Common myeloid progenitor, CD34-positive (primary cell): ENCODE measurements at regions not wholly inside any gene's neighbourhood (a gene's known extent, or its start where the extent isn't known, plus 50 kb on each side); places are given as distances from the start of the nearest gene placed in this dataset.
A peak's percentile ranks its signal among the peaks of the same experiment; 100 is the strongest.

Experiments used
- CTCF ChIA-PET: fragments of 350-600 bp; sonication (Branson Sonifier 250); formaldehyde crosslinking; loops from one replicate; lab custom pipeline; 2021; ENCODE audit warnings: antibody characterized with exemption; lab: Charles Lee
- POLR2A ChIA-PET: fragments of 350-600 bp; sonication (Branson Sonifier 250); formaldehyde crosslinking; loops from one replicate; lab custom pipeline; 2021; ENCODE audit warnings: antibody characterized with exemption; lab: Charles Lee
- DNase-seq, 3 donors: peaks; one replicate each; pipeline versions ENCODE4 v3.0.0 to v3.0.0-alpha.2; 2013
- H3K27ac ChIP-seq, 2 experiments: 1 replicate in 1 of 2; 2 replicates in 1 of 2; pipeline ENCODE4 v1.7.0; 2013; ENCODE audit warnings: inconsistent platforms in 2 of 2, low read length in 2 of 2, mild to moderate bottlenecking in 2 of 2, low read depth in 1 of 2, moderate library complexity in 1 of 2; ENCODE audit not compliant: severe bottlenecking in 2 of 2, insufficient read depth in 1 of 2, poor library complexity in 1 of 2
- H3K27me3 ChIP-seq, 5 experiments: replicated peaks in 2 of 5; 1 replicate in 3 of 5; 2 replicates in 2 of 5; pipeline versions ENCODE4 v1.6.1 to v1.7.0; 2013; ENCODE audit warnings: low read length in 4 of 5, mild to moderate bottlenecking in 2 of 5, moderate library complexity in 2 of 5, inconsistent platforms in 1 of 5; ENCODE audit not compliant: insufficient read depth in 5 of 5, control insufficient read depth in 4 of 5
- H3K36me3 ChIP-seq, 4 experiments: 1 replicate in 2 of 4; 2 replicates in 2 of 4; pipeline versions ENCODE4 v1.6.1 to v1.7.0; 2013; ENCODE audit warnings: low read length in 3 of 4, control low read depth in 1 of 4, mild to moderate bottlenecking in 1 of 4; ENCODE audit not compliant: control insufficient read depth in 4 of 4, insufficient read depth in 4 of 4
- H3K4me1 ChIP-seq, 4 experiments: 1 replicate in 3 of 4; 2 replicates in 1 of 4; pipeline versions ENCODE4 v1.6.1 to v1.7.1; 2013; ENCODE audit warnings: low read length in 3 of 4, mild to moderate bottlenecking in 3 of 4, control low read depth in 1 of 4, inconsistent platforms in 1 of 4, moderate library complexity in 1 of 4; ENCODE audit not compliant: control insufficient read depth in 4 of 4, insufficient read depth in 4 of 4; ENCODE audit errors: control extremely low read depth in 1 of 4
- H3K4me3 ChIP-seq, 7 experiments: 1 replicate in 4 of 7; 2 replicates in 3 of 7; pipeline versions ENCODE4 v1.5.1 to v1.7.0; 2013; ENCODE audit warnings: mild to moderate bottlenecking in 7 of 7, low read length in 6 of 7, moderate library complexity in 6 of 7, inconsistent platforms in 2 of 7, low read depth in 2 of 7, control low read depth in 1 of 7; ENCODE audit not compliant: insufficient read depth in 4 of 7, control insufficient read depth in 1 of 7; ENCODE audit errors: extremely low read depth in 1 of 7
- H3K9me3 ChIP-seq, 5 experiments: 1 replicate in 4 of 5; 2 replicates in 1 of 5; pipeline versions ENCODE4 v1.6.1 to v1.7.1; 2013; ENCODE audit warnings: low read length in 4 of 5, mild to moderate bottlenecking in 2 of 5, inconsistent platforms in 1 of 5, low read depth in 1 of 5, moderate library complexity in 1 of 5; ENCODE audit not compliant: control insufficient read depth in 4 of 5, insufficient read depth in 2 of 5; ENCODE audit errors: control extremely low read depth in 1 of 5
- WGBS: methylation state at CpG from one replicate; pipeline ENCODE4 v1.1.5; 2013; ENCODE audit not compliant: insufficient coverage; 5-methylcytosine and 5-hydroxymethylcytosine counted together

DNA sequence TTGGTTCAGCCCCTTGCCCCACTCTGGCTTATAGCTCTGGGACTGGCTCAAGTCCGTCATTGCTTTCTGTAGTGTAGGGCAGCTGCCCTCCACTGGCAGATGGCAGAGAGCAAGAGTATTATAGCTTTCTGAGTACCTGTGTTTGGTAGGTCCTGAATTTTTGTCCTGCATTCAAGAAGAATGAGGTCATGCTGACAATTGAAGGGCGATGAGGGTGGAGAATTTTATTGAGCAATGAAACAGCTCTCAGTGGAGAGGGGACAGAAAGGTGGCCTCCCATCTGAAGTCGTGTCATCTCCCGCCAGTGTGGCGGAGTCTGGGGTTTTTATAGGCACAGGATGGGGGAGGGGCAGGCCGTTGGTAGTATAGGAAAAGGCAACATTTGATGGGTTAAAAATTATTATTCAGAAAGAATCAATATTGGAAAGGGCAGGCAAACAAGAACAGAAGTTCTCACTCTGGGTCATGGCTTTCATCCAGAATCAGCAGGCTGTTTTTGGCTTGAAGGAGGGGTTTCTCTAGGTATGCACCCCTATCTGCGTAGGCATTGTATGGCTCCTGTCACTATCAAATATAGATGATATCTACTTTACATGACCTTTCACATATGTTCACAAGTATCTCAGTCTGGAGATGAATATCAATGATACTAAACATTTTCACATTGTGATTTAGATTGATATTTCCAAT is 1239.7 kb upstream of the ALCAM start:
- H3K4me3 ChIP-seq: no peak overlapping the region
- H3K4me1 ChIP-seq: no peaks in the 10 kb centered on the region
- H3K27ac ChIP-seq: no peak overlapping the region
- H3K36me3 ChIP-seq: no peaks in the 10 kb centered on the region
- no peak for DNase-seq
- H3K27me3 ChIP-seq: no peaks in the 10 kb centered on the region
- WGBS: 98% methylated on average over 4 of the region's 7 CpGs
- no peaks in the 10 kb centered on the region for H3K9me3 ChIP-seq
- POLR2A ChIA-PET: no interaction called here
- CTCF ChIA-PET: no interaction called here

- WGBS: no CpG with 5 or more reads among the region's 3 CpGs
- CTCF ChIA-PET: interaction anchor here (1.5 kb wide), 1 partner anchor 25 kb away, joined by 5 read pairs; no protein-coding TSS in a partner anchor
- H3K4me3 ChIP-seq: no peak overlapping the region
- H3K36me3 ChIP-seq: no peaks in the 10 kb centered on the region
- H3K9me3 ChIP-seq: no peaks in the 10 kb centered on the region
- no peaks in the 10 kb centered on the region for H3K27me3 ChIP-seq
- no peak for DNase-seq
- no peaks in the 10 kb centered on the region for H3K4me1 ChIP-seq
- POLR2A ChIA-PET: no interaction called here
- no peak overlapping the region for H3K27ac ChIP-seq
These were observed 1238.9 kb upstream of the ALCAM start for GRCh38 chr3:104127830-104128229.

DNA sequence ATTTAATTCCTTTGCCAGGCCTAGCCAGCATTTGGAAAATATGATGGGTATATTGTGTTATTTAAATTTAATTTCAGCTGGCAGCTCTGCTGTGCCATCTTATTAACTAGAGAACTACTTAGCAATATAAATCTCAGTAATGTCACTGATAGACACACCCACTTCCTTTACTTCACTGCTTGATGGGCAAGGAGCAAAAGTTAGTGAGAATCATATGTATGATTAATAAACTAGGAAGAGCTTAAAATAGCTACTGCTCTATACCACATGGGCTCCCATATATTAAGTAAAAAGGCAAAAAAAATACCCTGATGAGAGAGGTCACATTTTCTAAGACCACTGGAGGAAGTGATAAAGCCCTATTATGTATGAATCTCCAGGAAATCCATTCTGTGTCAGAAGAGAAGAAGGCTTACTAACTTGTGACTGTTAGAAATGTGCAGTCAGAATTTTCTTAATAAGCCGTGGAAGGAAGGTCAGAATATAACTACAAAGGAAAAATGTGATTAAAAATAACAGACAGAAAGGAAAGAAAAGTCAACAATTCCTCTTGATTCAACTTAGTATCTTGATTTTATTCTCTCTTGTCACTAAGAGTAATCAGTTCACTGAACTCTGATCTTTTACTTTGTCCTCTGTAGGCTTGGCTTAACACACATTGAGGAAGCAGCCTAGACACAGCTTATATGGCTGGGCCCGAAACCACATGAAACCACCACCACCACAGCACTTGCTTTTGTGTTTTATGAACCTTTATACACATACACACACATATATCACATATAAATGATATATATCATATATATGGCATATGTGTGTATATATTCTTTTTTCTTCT is 1233.9 kb upstream of the ALCAM start:
- no peaks in the 10 kb centered on the region for H3K36me3 ChIP-seq
- no peak for DNase-seq
- CTCF ChIA-PET: no interaction called here
- POLR2A ChIA-PET: no interaction called here
- H3K4me1 ChIP-seq: no peaks in the 10 kb centered on the region
- H3K9me3 ChIP-seq: no peaks in the 10 kb centered on the region
- WGBS: no CpG with 5 or more reads among the region's 2 CpGs
- H3K27me3 ChIP-seq: no peaks in the 10 kb centered on the region
- H3K27ac ChIP-seq: no peak overlapping the region
- H3K4me3 ChIP-seq: no peak overlapping the region

DNA sequence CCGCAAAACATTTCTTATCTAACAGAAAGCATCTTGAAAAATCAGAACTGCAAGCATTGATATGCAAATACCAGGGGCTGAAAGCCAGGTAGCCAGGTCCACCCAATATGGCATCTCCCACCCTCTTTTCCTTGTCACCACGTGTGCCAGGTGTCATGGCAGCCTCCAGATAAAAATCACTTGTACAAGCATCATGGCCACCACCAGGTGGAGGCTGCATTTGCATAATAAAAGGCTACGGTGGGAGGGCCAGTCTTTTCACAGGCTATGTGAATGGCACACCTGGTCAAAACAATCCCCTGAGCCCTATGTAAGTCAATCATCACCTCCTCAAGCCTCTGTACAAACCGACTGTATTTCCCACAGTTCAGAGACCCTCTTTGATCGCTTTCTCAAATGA is 1233.1 kb upstream of the ALCAM start:
- ChIA-PET POLR2A (no interaction called here), CTCF (no interaction called here)
- WGBS: 93% methylated on average over 5 of the region's 5 CpGs
- Histone ChIP-seq H3K27me3 (no peaks in the 10 kb centered on the region), H3K9me3 (no peaks in the 10 kb centered on the region), H3K27ac (no peak overlapping the region), H3K4me3 (no peak overlapping the region), H3K4me1 (no peaks in the 10 kb centered on the region), H3K36me3 (no peaks in the 10 kb centered on the region)
- no peak for DNase-seq

DNA sequence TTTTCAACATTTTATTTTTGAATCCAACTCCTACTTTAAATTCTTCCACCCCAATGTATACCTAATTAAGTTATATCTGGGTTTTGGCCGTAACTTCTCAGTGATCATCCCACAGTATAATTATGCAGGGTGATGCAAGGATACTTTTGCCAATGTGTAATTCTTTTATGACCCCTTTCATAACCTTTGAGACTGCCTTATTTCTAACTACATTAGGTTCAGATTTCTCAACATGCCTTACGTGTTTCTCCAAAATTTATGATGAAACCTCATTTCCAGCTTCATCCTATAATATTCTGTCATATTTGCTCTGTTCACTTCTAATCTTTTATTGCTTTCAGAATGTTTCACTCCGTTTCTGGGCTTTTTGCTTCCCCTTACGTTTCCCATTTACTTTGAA is 1229.6 kb upstream of the ALCAM start:
- ChIA-PET POLR2A (interaction anchor here (0.6 kb wide), 1 partner anchor 597 kb away, joined by 3 read pairs; no protein-coding TSS in a partner anchor), CTCF (no interaction called here)
- H3K9me3 ChIP-seq: no peaks in the 10 kb centered on the region
- H3K4me1 ChIP-seq: no peaks in the 10 kb centered on the region
- H3K27ac ChIP-seq: no peak overlapping the region
- no peak for DNase-seq
- H3K4me3 ChIP-seq: no peak overlapping the region
- no peaks in the 10 kb centered on the region for H3K27me3 ChIP-seq
- H3K36me3 ChIP-seq: no peaks in the 10 kb centered on the region
- 100% methylated on average over 2 of the region's 4 CpGs for WGBS

DNA sequence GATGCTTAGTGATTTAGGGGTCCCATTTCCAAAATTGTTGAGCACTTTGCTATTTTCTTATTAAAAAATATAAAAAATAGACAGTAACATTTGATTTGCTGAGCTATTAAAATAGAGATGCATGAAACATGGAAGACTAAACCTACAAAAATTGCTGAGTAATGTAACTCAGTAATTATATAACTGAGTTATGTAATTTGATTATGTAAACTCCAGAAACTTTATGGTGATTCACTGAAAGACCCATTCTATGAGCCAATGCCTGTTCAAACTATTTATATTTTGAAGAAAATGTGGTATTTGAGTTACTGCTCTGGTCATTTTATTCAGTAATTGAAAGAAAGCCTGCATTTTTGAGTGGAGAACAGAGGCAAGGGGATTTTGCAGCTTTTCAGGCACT is 1221.5 kb upstream of the ALCAM start:
- CTCF ChIA-PET: no interaction called here
- H3K27ac ChIP-seq: no peak overlapping the region
- H3K27me3 ChIP-seq: no peaks in the 10 kb centered on the region
- no peak for DNase-seq
- H3K4me1 ChIP-seq: no peaks in the 10 kb centered on the region
- H3K4me3 ChIP-seq: no peak overlapping the region
- no peaks in the 10 kb centered on the region for H3K36me3 ChIP-seq
- no peaks in the 10 kb centered on the region for H3K9me3 ChIP-seq
- POLR2A ChIA-PET: no interaction called here

GRCh38 chr3:104149154-104149553 is 1217.6 kb upstream of the ALCAM start:
- peak in 1 of 3 donors; percentile 2 for DNase-seq
- Histone ChIP-seq H3K36me3 (no peaks in the 10 kb centered on the region), H3K4me1 (no peaks in the 10 kb centered on the region), H3K27ac (no peak overlapping the region), H3K9me3 (no peaks in the 10 kb centered on the region), H3K27me3 (no peaks in the 10 kb centered on the region), H3K4me3 (no peak overlapping the region)
- ChIA-PET CTCF (no interaction called here), POLR2A (no interaction called here)
- WGBS: no CpG with 5 or more reads among the region's 1 CpG
